Hepatocyte (in vitro differentiated cells): ENCODE measurements at regions not wholly inside any gene's neighbourhood (a gene's known extent, or its start where the extent isn't known, plus 50 kb on each side); places are given as distances from the start of the nearest gene placed in this dataset.

Experiments used
- DNase-seq: peaks from one replicate; pipeline ENCODE4 v3.0.0-alpha.2; 2016; ENCODE audit warnings: low spot score
- H2AFZ ChIP-seq: fragments of 200-600 bp; sonication (generic); 2 replicates; pipeline ENCODE4 v1.6.0; 2016; ENCODE audit warnings: antibody characterized with exemption, mild to moderate bottlenecking
- H3K27ac ChIP-seq: fragments of 200-600 bp; sonication (generic); 2 replicates; pipeline ENCODE4 v1.5.1; 2016; ENCODE audit warnings: mild to moderate bottlenecking
- H3K27me3 ChIP-seq: fragments of 200-600 bp; sonication (generic); 2 replicates; pipeline ENCODE4 v1.6.1; 2016
- H3K36me3 ChIP-seq: fragments of 200-600 bp; sonication (generic); replicated peaks from 2 replicates; pipeline ENCODE4 v1.5.1; 2016; ENCODE audit warnings: low read depth; ENCODE audit not compliant: insufficient read depth
- H3K4me1 ChIP-seq: fragments of 200-600 bp; sonication (generic); 2 replicates; pipeline ENCODE4 v1.5.1; 2016; ENCODE audit warnings: mild to moderate bottlenecking, moderate library complexity; ENCODE audit not compliant: insufficient read depth
- H3K4me2 ChIP-seq: fragments of 200-600 bp; sonication (generic); 2 replicates; pipeline ENCODE4 v1.6.0; 2016
- H3K4me3 ChIP-seq: fragments of 200-600 bp; sonication (generic); 2 replicates; pipeline ENCODE4 v1.5.1; 2016; ENCODE audit warnings: mild to moderate bottlenecking
- H3K79me2 ChIP-seq: fragments of 200-600 bp; sonication (generic); 2 replicates; pipeline ENCODE4 v1.6.0; 2017; ENCODE audit warnings: mild to moderate bottlenecking
- H3K9me2 ChIP-seq: fragments of 200-600 bp; sonication (generic); replicated peaks from 2 replicates; pipeline ENCODE4 v1.6.0; 2017; ENCODE audit warnings: mild to moderate bottlenecking; ENCODE audit not compliant: insufficient read depth
- H3K9me3 ChIP-seq: fragments of 200-600 bp; sonication (generic); 2 replicates; pipeline ENCODE4 v1.5.1; 2016; ENCODE audit warnings: low read depth, mild to moderate bottlenecking
- H4K20me1 ChIP-seq: fragments of 200-600 bp; sonication (generic); 2 replicates; pipeline ENCODE4 v1.6.0; 2016; ENCODE audit warnings: mild to moderate bottlenecking; ENCODE audit not compliant: insufficient read depth, poor library complexity, severe bottlenecking
- EZH2 ChIP-seq: fragments of 200-600 bp; sonication (generic); IDR thresholded peaks from 2 replicates; pipeline ENCODE4 v1.6.1; 2016; ENCODE audit warnings: antibody characterized with exemption, mild to moderate bottlenecking, borderline replicate concordance
- EZH2phosphoT487 ChIP-seq: fragments of 200-600 bp; sonication (generic); IDR thresholded peaks from one replicate; pipeline ENCODE4 v1.6.1; 2018; ENCODE audit warnings: antibody characterized with exemption, mild to moderate bottlenecking, low read depth, moderate library complexity; ENCODE audit not compliant: unreplicated experiment, severe bottlenecking
- WGBS: methylation state at CpG from one replicate; pipeline ENCODE4 v1.1.6; 2016; ENCODE audit warnings: low lambda C conversion rate; ENCODE audit errors: missing lambda C conversion rate; 5-methylcytosine and 5-hydroxymethylcytosine counted together
- TF ChIP-seq, protein P1 (sequence below): fragments of 200-600 bp; sonication (generic); IDR thresholded peaks from 2 replicates; pipeline ENCODE4 v1.5.1; 2016; ENCODE audit warnings: antibody characterized with exemption, mild to moderate bottlenecking; ENCODE audit not compliant: poor library complexity

DNA sequence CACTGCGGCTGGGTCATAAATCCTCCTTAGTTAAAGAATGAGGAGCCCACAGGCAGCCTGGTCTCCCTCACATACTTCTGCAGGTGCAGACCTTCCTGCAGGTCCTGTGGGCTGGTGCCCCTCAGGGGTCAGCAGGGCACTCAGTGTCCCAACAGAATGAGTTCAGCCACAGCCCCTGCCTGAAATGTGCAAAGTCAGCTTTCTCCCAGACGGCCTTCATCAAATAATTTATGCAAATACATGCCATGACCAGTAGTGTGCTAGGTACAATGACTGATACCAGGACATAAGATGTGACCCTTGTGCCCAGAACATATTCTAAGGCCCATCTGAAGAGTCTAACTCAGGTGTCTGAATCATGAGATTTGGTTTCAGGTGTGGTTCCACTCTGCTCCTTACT lies 703.4 kb downstream of the TBC1D22A start:
- Histone ChIP-seq H3K9me2 (no peaks in the 10 kb centered on the region), H3K9me3 (no peaks in the 10 kb centered on the region), H4K20me1 (no peaks in the 10 kb centered on the region), H3K4me3 (no peak overlapping the region), H3K27ac (no peak overlapping the region), H3K4me1 (no peaks in the 10 kb centered on the region), H3K27me3 (no peaks in the 10 kb centered on the region), H3K36me3 (no peaks in the 10 kb centered on the region), H3K79me2 (no peaks in the 10 kb centered on the region), H2AFZ (no peak overlapping the region), H3K4me2 (no peak overlapping the region)
- TF ChIP-seq EZH2phosphoT487: no peak
- TF ChIP-seq EZH2: no peak
- TF ChIP-seq, protein P1, sequence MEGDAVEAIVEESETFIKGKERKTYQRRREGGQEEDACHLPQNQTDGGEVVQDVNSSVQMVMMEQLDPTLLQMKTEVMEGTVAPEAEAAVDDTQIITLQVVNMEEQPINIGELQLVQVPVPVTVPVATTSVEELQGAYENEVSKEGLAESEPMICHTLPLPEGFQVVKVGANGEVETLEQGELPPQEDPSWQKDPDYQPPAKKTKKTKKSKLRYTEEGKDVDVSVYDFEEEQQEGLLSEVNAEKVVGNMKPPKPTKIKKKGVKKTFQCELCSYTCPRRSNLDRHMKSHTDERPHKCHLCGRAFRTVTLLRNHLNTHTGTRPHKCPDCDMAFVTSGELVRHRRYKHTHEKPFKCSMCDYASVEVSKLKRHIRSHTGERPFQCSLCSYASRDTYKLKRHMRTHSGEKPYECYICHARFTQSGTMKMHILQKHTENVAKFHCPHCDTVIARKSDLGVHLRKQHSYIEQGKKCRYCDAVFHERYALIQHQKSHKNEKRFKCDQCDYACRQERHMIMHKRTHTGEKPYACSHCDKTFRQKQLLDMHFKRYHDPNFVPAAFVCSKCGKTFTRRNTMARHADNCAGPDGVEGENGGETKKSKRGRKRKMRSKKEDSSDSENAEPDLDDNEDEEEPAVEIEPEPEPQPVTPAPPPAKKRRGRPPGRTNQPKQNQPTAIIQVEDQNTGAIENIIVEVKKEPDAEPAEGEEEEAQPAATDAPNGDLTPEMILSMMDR: no peak
- WGBS: 73% methylated on average over 2 of the region's 2 CpGs
- DNase-seq: no peak

DNA sequence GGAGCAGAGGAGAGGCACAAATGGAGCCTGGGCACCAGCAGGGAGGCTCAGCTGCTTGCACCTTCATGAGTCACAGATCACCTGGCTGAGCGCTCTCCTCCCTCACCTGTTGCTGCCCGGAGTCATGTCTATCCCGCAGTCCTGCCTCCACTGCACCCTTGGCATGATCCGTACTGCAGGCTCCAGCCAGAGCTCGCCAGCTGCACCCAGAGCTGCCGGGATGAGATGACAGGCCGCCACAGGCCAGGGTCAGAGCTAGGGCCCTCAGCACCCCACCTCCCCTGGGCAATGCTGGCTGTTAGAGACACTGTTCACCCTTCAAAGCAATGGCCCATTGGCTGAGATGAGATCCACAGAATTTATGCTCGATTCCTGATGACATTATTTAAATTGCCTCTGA lies 702.8 kb downstream of the TBC1D22A start:
- H3K27ac ChIP-seq: no peak overlapping the region
- no peaks in the 10 kb centered on the region for H3K36me3 ChIP-seq
- H3K4me3 ChIP-seq: no peak overlapping the region
- H3K9me2 ChIP-seq: no peaks in the 10 kb centered on the region
- TF ChIP-seq, protein P1: no peak
- TF ChIP-seq EZH2 (no peak), EZH2phosphoT487 (no peak)
- DNase-seq: no peak
- no peak overlapping the region for H2AFZ ChIP-seq
- H3K4me1 ChIP-seq: no peaks in the 10 kb centered on the region
- no peak overlapping the region for H3K4me2 ChIP-seq
- H3K79me2 ChIP-seq: no peaks in the 10 kb centered on the region
- H4K20me1 ChIP-seq: no peaks in the 10 kb centered on the region
- no peaks in the 10 kb centered on the region for H3K27me3 ChIP-seq
- WGBS: 82% methylated on average over 8 of the region's 8 CpGs
- no peaks in the 10 kb centered on the region for H3K9me3 ChIP-seq

DNA sequence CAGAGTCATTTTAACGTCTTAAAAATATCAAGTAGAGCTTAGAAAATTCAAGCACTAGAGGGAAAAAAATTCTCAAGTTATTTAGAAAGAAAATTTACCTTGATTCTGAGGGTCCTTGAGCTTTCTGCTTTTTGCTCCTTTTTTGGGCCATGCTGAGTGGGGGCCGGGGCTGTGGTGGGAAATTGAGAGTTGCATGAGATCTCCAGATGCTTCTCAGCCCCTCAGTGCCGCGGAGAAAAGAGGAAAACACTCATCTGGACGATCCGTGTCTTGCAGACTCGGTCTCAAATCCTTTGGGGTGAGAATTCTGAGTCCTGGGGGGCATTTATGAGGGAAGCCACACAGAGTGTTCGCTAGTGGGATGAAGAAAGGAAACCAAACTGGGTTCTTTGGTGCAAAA lies 700.8 kb downstream of the TBC1D22A start:
- TF ChIP-seq EZH2phosphoT487 (no peak), EZH2 (no peak)
- TF ChIP-seq, protein P1: no peak
- no peak for DNase-seq
- H3K9me3 ChIP-seq: no peaks in the 10 kb centered on the region
- no peaks in the 10 kb centered on the region for H3K4me1 ChIP-seq
- WGBS: 54% methylated on average over 8 of the region's 8 CpGs
- no peaks in the 10 kb centered on the region for H3K36me3 ChIP-seq
- H3K79me2 ChIP-seq: no peaks in the 10 kb centered on the region
- H3K9me2 ChIP-seq: no peaks in the 10 kb centered on the region
- H3K4me3 ChIP-seq: no peak overlapping the region
- no peak overlapping the region for H2AFZ ChIP-seq
- no peak overlapping the region for H3K27ac ChIP-seq
- H3K4me2 ChIP-seq: no peak overlapping the region
- H4K20me1 ChIP-seq: no peaks in the 10 kb centered on the region
- H3K27me3 ChIP-seq: no peaks in the 10 kb centered on the region

DNA sequence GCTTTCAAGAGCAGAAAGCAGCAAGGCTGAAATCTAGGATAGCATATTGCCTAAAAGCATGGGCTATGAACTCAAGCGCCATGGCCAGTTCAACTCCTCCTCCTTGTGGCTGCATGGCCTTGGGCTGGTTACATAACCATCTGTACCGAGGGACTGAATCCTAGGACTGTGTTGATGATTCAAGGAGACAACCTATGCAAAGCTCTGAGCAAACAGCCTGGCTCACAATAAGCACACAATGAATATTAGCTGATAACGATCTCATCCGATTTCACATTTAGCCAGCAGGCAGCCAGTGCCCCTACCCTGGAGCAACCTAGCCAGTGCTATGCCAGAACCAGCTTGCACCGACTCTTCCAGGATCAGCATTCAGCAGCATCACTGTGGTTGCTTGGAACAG lies 698.4 kb downstream of the TBC1D22A start:
- Histone ChIP-seq H3K4me3 (no peak overlapping the region), H3K27me3 (no peaks in the 10 kb centered on the region), H4K20me1 (no peaks in the 10 kb centered on the region), H3K79me2 (no peaks in the 10 kb centered on the region), H3K4me2 (no peak overlapping the region), H3K27ac (no peak overlapping the region), H3K4me1 (no peaks in the 10 kb centered on the region), H2AFZ (no peak overlapping the region), H3K36me3 (no peaks in the 10 kb centered on the region), H3K9me3 (no peaks in the 10 kb centered on the region), H3K9me2 (no peaks in the 10 kb centered on the region)
- no peak for DNase-seq
- 79% methylated on average over 5 of the region's 5 CpGs for WGBS
- TF ChIP-seq, protein P1: no peak
- TF ChIP-seq EZH2 (no peak), EZH2phosphoT487 (no peak)
